Activated CD8-positive, alpha-beta memory T cell treated with anti-CD3 and anti-CD28 coated beads for 48 hours (primary cell): ENCODE measurements at regions not wholly inside any gene's neighbourhood (a gene's known extent, or its start where the extent isn't known, plus 50 kb on each side); places are given as distances from the start of the nearest gene placed in this dataset.

Experiments used
- DNase-seq, 3 experiments: peaks; one replicate each; pipeline ENCODE4 v3.0.0-alpha.2; 2020; ENCODE audit warnings: low read depth in 2 of 3, low spot score in 2 of 3

- DNase-seq: no peak
Measured at GRCh38 chr19:32189956-32190706, 155.3 kb upstream of the ZNF507 start.

- DNase-seq: no peak
Measured at GRCh38 chr19:32191921-32192320, 153.5 kb upstream of the ZNF507 start.

- DNase-seq: no peak
Measured at GRCh38 chr19:32195706-32196610, 149.5 kb upstream of the ZNF507 start.

GRCh38 chr19:32196690-32197420 lies 148.6 kb upstream of the ZNF507 start:
- DNase-seq: no peak

- no peak for DNase-seq
Measured at GRCh38 chr19:32197896-32198882, 147.2 kb upstream of the ZNF507 start.

- no peak for DNase-seq
Measured at GRCh38 chr19:32199501-32200040, 145.8 kb upstream of the ZNF507 start.

- no peak for DNase-seq
Measured at GRCh38 chr19:32200312-32201038, 144.9 kb upstream of the ZNF507 start.

GRCh38 chr19:32201211-32201610 lies 144.2 kb upstream of the ZNF507 start:
- no peak for DNase-seq

GRCh38 chr19:32201636-32202051 lies 143.8 kb upstream of the ZNF507 start:
- DNase-seq: no peak

- no peak for DNase-seq
Measured at GRCh38 chr19:32202244-32202643, 143.2 kb upstream of the ZNF507 start.

GRCh38 chr19:32203161-32203560 lies 142.2 kb upstream of the ZNF507 start:
- no peak for DNase-seq

- no peak for DNase-seq
Measured at GRCh38 chr19:32206065-32206464, 139.3 kb upstream of the ZNF507 start.

GRCh38 chr19:32208060-32208459 lies 137.3 kb upstream of the ZNF507 start:
- no peak for DNase-seq

GRCh38 chr19:32219392-32219791 lies 126.0 kb upstream of the ZNF507 start:
- no peak for DNase-seq

GRCh38 chr19:32219881-32220472 lies 125.4 kb upstream of the ZNF507 start:
- DNase-seq: no peak

GRCh38 chr19:32220951-32221350 lies 124.5 kb upstream of the ZNF507 start:
- no peak for DNase-seq

GRCh38 chr19:32222556-32222955 lies 122.9 kb upstream of the ZNF507 start:
- DNase-seq: no peak

- DNase-seq: no peak
Measured at GRCh38 chr19:32223106-32223505, 122.3 kb upstream of the ZNF507 start.
